Ovary (tissue), 7 donors: ENCODE measurements at regions not wholly inside any gene's neighbourhood (a gene's known extent, or its start where the extent isn't known, plus 50 kb on each side); places are given as distances from the start of the nearest gene placed in this dataset. TPM values are rescaled to one million over a fixed set of nuclear protein-coding genes. Genes with fewer than 3 reads are reported as not detected.

Experiments
- DNase-seq, 5 donors: peaks; one replicate each; pipeline ENCODE4 v3.0.0-alpha.2; 2019 to 2020
- H3K27ac ChIP-seq, 2 donors: fragments of 200-600 bp; one replicate each; pipeline versions ENCODE4 v1.5.1 to v1.8.0; 2019 to 2022
- H3K27me3 ChIP-seq: fragments of 200-600 bp; one replicate; pipeline ENCODE4 v1.8.0; 2022
- H3K36me3 ChIP-seq: fragments of 200-600 bp; sonication (generic); one replicate; pipeline ENCODE4 v1.5.1; 2019
- H3K4me1 ChIP-seq: one replicate; pipeline ENCODE4 v1.8.1; 2013; ENCODE audit warnings: mild to moderate bottlenecking, moderate library complexity; ENCODE audit not compliant: insufficient read depth
- H3K4me3 ChIP-seq: fragments of 200-600 bp; sonication (generic); one replicate; pipeline ENCODE4 v1.5.1; 2017
- H3K9me3 ChIP-seq, 2 donors: fragments of 200-600 bp in 1 of 2; sonication (generic) in 1 of 2; one replicate each; pipeline versions ENCODE4 v1.5.1 to v1.8.1; 2013 to 2019; ENCODE audit warnings: mild to moderate bottlenecking in 1 of 2, moderate library complexity in 1 of 2
- CTCF ChIP-seq, 3 donors: fragments of 450-650 bp in 2 of 3; fragments of 200-600 bp in 1 of 3; IDR thresholded peaks; one replicate each; pipeline versions ENCODE4 v1.5.1 to v1.8.0; 2016 to 2022; ENCODE audit warnings: antibody characterized with exemption in 3 of 3, mild to moderate bottlenecking in 1 of 3
- EP300 ChIP-seq: sonication (generic); formaldehyde crosslinking; IDR thresholded peaks from one replicate; pipeline ENCODE4 v1.6.1; 2017; ENCODE audit warnings: antibody characterized with exemption
- POLR2A ChIP-seq: fragments of 450-650 bp; IDR thresholded peaks from one replicate; pipeline ENCODE4 v1.6.1; 2017; ENCODE audit warnings: antibody characterized with exemption, mild to moderate bottlenecking, moderate library complexity
- WGBS, 3 donors: extraction: QIAGEN DNeasy Blood & Tissue Kit in 1 of 3; methylation state at CpG; one replicate each; pipeline versions ENCODE4 v1.1.5 to v1.1.7; 2013 to 2017; 5-methylcytosine and 5-hydroxymethylcytosine counted together
- intact Hi-C, 4 donors: fragments of 100-400 bp; cut with DNase I; formaldehyde crosslinking; loops; one replicate each; pipeline versions ENCODE4 v1.11.0 to v1.15.1; 2022 to 2023
- small RNA-seq: library from RNA; depleted of rRNA; stranded (forward); fragments of <200 nt; gene quantifications from one replicate; pipeline ENCODE3, GENCODE V24; 2016
- donor health status: DM: no; HTN: no; CAD: no; lungs with moderate emphysema.
- donor health status: DM: no; HTN: no; CAD: no.
- donor health status: Bipolar disorder and iron deficiency.
- donor health status: DM: no; HTN: no; CAD: no.
- donor health status: DM: yes; HTN: yes; CAD: no.

GRCh38 chr6:54786154-54786553 is 60.4 kb upstream of the FAM83B start:
- Histone ChIP-seq H3K9me3 (no peaks in the 10 kb centered on the region), H3K27ac (no peak overlapping the region), H3K27me3 (no peaks in the 10 kb centered on the region), H3K4me3 (no peak overlapping the region), H3K4me1 (no peaks in the 10 kb centered on the region), H3K36me3 (no peaks in the 10 kb centered on the region)
- DNase-seq: no peak
- WGBS, 3 donors: 85 to 92% (median 88%) methylated on average over 2 of the region's 2 CpGs
- intact Hi-C loops: no loop called here
- TF ChIP-seq EP300: no peak
- TF ChIP-seq POLR2A: no peak
- no peak for TF ChIP-seq CTCF (IDR thresholded peaks at IDR 0.05)

GRCh38 chr6:54787825-54788224 is 58.7 kb upstream of the FAM83B start:
- no peak overlapping the region for H3K27ac ChIP-seq
- 79 to 90% (median 87%) methylated on average over 1 of the region's 1 CpG for WGBS, 3 donors
- no peak overlapping the region for H3K4me3 ChIP-seq
- no peaks in the 10 kb centered on the region for H3K4me1 ChIP-seq
- TF ChIP-seq POLR2A (no peak), EP300 (no peak), CTCF (IDR thresholded peaks at IDR 0.05) (no peak)
- no peaks in the 10 kb centered on the region for H3K9me3 ChIP-seq
- intact Hi-C loops: no loop called here
- no peaks in the 10 kb centered on the region for H3K27me3 ChIP-seq
- no peak for DNase-seq
- no peaks in the 10 kb centered on the region for H3K36me3 ChIP-seq

Small RNA genes lying in the stretch of these regions (small RNA-seq; reads per million reads assigned to genes)
- gene RNU6-1023P: not detected
